Stimulated activated CD4-positive, alpha-beta T cell treated with anti-CD3 and anti-CD28 coated beads, Interleukin-15, amount 100 ng/mL, for 24 hours (primary cell): ENCODE measurements at regions not wholly inside any gene's neighbourhood (a gene's known extent, or its start where the extent isn't known, plus 50 kb on each side); places are given as distances from the start of the nearest gene placed in this dataset.

Experiments used
- DNase-seq: peaks from one replicate; pipeline ENCODE4 v3.0.0-alpha.2; 2020

DNA sequence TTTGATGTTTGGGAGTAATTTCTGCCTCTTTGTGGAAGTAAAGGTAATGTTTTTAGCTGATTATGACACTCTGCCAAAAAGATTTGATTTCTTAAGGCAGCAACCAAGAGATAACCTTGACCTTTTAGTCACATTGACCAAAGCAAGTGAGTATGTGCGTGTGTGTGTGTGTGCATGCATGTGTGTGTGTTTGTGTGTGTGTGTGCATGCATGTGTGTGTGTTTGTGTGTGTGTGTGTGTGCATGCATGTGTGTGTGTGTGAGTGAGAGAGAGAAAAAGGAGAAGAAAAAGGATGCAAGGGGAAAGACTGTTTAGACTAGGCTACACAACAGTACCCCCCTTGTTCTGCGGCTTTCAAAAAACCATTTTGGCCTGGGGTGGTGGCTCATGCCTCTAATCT is 88.1 kb upstream of the NPVF start:
- no peak for DNase-seq

DNA sequence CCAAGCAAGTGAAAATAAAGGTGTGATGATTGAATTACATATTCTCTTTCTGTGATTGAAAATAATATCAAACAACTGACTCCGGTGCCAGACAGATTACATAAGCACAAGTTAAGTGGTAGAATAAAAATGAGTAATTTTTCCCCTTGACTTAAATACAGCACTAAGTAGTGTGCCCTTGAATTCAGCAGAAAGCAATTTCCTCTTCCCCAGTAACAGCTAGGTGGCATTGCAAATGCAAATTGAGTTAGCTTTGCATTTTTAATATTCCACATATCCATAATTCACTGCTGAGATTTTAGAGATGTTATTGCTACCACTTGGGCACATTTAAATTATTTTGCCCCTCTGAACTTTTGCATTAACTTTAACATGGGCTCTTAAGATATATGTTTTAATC is 89.8 kb upstream of the NPVF start:
- no peak for DNase-seq

DNA sequence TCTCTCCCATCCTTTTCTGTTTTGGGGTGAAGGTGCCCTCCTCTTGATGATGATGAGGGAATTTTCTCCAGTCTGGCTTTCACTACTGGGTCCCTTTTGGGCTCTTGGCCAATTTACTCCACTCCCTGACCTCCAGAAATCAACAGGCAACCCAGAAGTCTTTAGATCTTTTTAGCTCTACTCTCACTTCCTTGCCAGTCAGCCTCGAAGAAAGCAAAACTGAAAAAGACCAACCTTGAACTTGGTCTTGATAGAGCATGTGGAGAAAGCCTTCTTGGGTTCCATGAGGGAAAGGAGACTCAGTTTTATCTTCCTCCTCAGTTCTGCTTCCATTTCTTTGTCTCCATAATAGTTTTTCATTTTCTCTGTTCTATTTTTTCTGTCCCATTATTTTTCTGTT is 91.4 kb upstream of the NPVF start:
- no peak for DNase-seq

DNA sequence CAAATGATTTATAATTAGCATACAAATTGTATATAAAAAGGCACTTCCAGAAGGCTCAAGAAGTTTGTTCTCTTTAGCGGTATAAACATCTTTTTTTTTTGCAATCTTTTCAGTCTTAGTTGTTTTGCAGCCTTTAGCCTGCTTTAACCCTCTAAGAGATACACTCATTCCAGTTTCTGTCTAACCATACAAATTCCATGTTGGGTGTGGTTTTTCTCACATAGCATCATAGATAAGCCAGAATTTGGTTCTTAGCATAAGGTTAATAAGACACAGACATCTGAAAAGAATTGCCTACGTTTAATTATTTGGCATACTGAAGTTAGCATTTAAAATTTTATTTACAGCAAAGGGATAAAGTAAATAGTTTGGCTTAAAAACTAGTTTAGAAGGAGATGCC is 92.5 kb upstream of the NPVF start:
- no peak for DNase-seq

DNA sequence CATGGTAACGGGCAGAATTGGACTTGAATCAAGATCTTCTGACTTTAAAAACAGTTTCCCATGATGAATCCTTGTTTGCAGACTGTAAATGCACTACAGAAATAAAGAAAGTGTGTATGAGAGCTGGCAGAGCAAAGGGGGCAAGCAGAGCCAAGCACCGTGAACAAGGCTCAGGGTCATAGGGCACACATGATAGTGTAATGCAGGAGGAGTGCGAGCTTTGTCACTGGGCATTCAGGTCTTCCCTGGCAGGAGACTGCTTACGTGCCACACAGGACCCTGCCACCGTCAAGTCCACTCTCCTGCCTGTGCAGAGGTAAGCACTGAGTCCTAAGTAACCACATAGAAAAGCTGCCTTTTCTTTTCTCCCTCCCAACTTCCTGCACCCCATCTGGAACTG is 93.1 kb upstream of the NPVF start:
- DNase-seq: no peak

DNA sequence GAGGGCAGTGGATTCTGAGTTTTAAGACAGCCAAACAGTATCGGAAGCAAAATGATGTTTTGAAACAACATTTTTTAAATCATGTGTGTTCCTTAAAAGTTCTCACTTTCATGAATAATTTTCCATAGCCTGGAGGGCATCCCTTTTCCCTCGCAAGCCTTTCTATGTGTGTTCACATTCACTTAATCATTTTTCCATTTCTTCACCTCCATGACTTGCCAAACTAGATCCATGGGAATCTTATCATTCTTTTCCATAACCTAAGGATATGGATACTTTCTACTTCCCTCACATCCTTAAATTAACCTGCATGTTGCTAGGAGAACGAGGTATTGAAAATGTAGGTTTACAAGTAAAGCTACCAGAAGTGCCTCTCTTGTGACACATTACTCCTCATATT is 94.2 kb upstream of the NPVF start:
- no peak for DNase-seq

DNA sequence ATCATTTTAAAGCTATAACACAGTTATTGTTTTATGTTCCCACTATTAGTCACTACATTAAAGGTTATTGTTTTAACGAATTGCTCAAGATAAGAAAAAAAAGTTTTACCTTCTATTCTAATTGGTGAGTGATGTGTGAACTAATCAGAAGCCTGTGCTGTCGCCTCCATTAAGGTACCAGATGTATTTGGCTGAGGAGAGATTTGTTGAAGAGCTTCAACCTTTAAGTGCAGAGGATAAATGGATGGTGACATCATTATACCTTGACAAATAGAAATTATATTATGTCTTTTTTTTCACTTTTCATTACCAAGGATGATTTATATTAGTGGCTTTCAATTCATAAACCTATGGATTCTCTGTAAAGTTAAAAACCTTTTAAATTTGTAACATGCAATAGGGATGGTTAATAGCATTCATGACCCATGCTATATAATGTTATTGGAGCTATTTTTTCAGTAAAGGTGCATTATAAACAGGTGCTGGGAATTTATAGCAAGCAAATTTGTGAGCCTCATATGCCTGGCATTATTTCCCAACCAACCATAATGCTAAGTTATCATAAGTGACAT is 97.0 kb upstream of the NPVF start:
- DNase-seq: no peak

DNA sequence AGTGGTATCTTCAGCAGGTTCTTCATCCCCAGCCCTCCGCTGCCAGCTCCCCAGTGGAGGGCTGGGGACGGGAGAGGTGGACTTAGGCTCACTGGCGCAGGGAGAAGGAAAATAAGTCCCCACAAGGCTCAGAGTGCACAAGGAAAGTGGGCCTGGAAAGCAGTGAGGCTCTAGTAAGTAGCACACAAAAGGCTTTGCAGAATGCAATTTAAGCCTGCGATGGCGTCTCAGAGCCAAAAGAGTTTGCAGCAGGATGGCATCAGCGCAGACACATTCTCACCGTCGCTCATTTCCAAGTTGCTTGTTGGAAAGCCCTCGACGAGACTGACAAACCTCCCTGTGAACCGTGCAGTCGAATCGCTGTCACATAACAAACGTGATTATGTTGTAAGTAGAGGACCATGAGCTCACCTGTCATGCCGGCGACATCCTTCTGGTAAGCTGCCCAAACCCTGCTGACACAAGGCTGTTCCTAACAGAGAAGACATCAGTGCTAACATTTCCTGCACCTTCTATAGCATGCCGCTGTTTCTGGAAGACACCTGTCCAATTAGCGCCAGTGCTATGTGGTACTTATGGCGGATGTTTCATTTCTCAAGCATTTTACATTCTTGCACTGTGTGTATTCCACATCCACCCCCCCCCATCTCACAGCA is 98.3 kb upstream of the NPVF start:
- DNase-seq: no peak

DNA sequence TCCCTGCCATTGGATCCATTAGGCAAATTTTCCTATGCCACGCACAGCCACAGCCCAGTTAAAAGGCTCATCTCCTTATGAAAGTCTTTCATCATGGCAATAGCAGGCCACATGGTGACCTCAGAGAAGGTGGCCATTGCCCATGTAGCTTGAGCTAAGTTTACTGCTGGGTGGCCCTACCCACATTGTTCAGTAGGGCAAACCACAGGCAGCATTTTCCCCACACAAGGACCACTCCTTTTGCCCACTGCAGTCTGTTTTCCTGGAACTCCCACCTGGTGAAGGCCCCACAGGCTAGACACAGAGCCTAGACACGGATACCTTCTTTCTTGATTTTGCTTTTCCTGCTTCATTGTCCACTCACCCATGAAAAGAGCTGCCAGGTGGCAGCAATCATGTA is 101.5 kb upstream of the NPVF start:
- DNase-seq: no peak

DNA sequence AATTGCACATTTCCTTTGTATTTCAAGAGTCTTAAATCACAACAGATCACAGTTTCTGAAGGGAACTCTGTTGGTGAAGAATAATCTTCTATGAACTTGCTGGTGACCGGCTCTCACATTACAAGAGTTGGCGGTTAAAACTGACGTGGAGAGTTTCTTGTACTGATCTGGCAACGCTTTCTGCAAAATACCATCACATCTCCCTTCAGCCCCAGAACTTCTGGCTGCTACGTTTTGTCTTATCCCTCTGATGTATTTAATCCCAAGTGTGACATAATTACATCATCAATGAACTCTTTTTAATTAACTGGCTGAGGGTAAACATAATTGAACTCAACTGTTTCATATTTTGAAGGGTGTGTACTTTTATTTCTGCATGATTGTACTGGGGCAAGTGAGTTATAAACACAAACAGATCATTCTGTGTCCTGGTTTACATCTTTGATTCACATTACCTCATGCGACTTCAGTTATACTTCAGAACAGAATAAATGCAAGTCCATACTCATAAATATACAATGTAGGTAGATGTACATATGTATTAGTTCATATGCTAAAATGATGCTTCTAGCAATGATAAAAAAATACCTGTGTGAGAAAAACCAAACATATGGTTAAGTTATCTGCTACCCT is 105.1 kb upstream of the NPVF start:
- no peak for DNase-seq

DNA sequence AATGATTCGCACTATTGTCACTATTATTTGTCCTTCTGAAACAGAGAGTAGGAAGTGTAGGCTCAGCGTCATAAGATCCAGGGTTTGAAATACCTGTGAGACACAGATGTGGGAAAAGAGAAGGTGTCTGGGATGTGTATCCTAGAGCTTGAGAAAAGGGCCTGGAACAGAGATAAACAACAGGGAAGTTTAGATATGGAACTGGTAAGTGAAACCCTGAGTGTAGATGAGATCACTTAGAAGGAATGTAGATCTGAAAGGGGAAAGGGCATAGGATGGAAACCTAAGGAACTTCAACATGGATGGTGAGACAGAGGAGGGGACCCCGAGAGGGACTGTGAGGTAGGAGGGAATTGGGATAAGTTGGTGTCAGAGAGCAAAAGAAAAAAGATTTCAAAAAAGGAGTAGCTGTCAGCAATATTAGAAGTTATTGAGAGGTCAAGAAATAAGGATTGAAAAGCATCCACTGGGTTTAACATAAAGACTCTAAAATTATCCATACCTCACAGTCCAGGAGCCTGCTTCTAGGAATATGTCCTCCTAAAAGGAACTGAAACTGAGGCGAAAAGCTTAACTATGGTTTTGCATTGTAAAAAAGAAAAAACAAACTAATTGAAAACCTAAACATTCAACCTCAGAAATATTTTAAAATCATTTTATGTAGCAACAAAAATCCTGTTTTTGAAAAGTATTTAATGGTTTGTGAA is 119.2 kb upstream of the NPVF start:
- DNase-seq: no peak

DNA sequence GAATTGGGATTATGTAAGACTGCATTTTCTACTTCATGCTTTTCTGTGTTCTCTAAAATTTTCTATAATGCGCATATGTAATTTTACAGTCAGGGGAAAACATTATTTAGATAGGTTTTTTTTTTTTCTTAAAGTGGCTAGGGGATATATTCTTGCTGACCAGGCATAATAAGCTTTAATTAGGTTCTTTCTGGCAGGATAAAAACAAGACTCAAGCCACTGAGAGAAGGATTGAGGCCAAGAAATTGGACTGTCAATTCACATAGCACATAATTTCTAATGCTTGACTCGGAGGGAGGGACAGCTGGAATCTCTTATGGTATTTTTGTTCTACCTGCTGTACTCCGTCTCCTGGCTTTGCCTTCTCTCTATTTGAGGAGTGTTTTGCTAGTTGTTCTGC is 119.8 kb upstream of the NPVF start:
- no peak for DNase-seq

DNA sequence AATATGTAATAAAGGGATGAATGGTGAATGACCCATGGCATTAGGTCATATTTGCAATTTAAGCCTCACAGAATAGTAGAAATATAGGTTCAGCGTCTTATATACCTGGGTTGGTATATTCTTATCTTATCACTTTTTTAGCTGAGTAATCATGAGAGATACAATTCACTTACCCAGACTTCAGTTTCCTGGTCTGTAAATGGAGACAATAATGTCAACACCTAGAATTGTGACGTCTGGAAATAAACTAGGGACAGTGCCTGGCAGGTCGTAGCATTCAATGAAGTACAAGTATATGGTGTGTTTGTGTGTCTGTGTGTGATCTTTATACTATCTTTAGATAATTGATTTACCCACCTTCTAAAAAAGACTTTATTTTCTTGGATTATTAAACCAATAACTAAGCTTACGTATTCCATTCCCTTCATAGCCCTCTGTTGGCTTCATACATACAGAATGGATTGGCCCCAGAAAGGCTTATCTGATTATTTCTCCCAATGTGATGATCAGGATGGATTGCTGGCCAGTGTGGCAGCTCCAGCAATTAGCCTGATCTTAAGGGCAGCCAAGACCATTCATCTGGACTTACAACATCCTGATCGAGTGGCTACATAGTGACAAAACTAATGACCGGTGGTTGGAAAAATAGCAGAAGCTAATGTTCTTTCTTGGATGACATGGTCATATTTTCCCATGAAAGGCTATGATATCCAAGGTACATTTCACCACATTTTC is 121.2 kb upstream of the NPVF start:
- no peak for DNase-seq

DNA sequence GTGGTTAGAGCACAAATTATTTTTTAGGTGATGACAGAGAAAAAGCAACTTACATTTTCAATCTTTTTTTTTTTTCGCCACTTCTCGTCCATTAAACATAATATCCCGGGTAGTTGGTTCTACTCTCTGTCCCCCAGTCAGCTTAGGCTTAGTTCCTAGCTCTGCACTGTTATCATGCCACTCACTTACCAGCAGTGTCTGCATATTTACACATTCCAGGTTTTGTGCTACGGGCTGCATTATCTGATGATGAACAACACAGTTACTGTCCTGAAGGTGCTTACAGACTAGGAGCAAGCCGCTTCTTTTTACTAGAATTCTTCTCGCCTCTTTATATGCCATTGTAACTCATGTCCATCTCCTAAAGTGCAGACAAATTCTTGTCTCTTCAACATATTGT is 121.8 kb upstream of the NPVF start:
- DNase-seq: no peak

DNA sequence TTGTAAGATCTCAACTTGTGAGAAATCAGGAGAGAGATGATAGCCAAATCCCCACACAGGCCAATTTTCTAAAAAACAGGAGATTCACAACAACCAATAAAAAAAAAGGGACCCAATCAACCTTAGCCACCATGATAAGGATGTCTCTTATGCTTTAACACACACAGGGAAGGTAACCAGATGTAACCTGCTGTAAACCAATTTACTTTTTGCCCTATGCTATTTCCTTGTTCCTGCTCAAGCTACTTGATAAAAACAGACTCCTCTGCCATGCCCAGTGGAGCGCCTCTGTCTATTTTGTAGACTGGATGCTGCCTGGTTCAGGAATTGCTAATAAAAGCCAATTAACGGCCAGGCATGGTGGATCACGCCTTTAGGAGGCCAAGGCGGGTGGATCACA is 123.5 kb upstream of the NPVF start:
- DNase-seq: no peak

DNA sequence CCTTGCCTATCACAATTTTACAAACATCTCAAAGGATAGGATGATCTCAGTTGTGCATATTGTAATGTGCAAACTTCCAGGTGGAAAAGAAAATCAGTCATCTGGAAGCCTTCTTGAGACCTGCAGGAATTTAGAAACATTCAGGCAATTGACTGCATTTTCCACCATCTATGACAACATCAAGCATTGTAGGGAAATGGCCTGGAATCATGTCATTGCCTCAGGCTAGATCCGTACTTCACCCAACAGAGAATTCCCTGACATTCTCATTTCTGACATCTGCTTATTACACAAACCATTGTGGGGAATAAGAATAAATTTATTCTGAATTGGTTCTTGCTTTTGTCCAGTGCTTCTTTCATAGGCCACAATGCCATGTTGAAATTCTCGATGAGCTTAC is 124.9 kb upstream of the NPVF start:
- DNase-seq: no peak

DNA sequence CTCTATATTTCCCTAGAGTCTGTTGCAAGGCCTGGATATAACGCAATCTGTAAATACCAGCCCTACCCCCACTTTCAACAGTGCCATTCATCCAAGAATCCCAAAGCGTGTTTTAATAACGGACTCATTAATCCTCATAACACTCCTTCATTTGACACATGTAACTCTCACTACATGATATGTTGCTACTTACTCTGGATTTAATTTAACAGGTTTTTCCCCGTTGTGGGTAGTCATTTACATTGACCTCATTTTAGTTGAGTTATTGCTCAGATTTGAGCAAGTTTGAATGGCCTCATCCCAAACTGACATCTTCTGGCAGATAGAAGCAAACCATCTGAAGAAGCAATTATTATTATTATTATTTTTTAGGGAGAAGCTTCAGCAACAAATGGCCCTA is 125.4 kb upstream of the NPVF start:
- no peak for DNase-seq

DNA sequence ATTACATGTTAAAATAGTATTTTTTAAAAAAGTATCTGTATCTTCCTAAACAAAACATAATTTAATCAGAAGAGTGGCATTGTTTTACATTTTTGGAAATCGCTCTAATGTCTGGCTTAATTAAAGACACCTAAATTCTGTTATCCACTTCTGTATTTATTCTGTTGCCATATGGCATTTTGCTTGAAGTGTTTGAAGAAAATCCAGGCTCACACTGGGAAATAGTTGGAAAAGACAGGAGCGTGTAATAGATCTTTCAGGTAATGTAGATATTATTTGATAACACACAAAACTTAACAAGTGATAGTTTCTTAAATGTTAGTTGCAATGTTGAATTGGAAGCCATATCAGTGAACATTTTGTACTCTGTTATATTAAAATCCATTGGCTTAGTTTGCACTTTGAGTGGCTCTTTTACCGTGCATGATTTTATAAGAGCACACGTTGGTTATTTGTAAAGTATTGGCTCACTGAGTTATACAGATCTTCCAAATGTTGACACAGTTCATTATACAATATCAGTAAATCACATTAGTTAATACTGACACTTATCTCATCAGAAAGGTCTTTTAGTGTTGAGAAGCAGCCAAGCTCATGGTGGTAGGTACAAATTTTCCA is 128.4 kb upstream of the NPVF start:
- DNase-seq: no peak

DNA sequence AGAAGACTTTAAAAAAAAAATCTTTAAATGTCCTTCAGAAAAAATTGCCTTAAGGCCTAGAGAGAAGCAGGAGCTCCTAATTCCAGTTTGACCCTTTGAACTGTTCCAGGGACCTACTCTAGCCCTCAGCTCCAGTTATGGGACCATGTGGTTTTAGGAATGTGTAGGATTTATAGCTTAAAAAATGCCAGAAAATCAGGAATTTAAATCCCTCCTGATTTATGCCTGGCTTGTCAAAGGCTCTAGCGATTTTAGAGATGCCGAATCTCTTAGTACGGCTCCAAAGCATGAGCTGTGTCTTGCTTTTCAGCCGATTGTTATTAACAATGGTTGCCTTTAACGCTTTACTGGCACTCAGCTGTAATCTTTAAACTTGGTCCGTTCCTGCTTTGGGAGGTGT is 130.6 kb upstream of the NPVF start:
- DNase-seq: no peak

DNA sequence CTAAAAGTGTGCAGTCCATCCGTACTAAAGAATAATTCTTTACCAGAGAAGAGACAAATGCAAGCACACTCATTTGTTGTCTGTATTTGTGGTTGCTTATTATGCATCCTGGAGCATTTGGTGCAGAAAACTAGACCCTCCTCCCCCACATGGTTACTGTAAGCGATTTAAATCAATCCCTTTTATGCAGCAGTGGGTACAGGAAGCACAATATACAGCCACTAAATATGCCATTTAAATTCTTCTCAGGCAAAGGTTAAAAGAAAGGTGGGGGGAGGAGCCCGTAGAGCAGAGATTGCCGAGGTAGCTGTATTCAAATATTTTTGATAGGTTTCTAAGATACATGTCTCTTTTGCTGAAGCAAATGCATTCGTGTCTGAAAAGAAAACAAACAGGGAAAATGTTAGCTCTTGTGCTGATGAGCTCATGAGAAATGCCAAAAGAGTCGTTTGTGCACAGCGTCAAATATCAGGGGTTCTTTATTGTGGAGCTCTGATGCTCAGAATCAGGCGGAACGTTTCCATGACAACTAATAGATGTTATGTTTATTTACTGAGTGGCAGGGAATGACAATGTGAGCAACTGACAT is 131.3 kb upstream of the NPVF start:
- DNase-seq: no peak

DNA sequence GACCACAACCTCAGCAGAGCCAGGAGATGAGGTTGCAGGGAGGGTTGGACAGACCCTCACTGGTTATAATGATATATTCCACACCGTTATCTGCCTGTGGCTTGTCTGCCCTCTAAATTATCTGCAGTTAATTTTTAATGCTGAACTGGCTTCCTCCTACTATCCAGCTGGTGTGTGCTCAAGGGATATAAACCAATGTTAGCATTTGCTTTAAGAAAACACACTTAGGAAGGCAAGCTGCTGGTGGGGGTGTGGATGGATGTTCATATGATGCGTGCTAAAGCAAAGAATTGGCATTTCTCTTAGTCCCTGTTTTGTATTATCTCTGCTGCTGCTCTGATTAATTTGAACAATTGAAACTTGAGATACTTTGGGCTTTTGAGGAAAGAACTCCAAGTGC is 132.2 kb upstream of the NPVF start:
- no peak for DNase-seq

DNA sequence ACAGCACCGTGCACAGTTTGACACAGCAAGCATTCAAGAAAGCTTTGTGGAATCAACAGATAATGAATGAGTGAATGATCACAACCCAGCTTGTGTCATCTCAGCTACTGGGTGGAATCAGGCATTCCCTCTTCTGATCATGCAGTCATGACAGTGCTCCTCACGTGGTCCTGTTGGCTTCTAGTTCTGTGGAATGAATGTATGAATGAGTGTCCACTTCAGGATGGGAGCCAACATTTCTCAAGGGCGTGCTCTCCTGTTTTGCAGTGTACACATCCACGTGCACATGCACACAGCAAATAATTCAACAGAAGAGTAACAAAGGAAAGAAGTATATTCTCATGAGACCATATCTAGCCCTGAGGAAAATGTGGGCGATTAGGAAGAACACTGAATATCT is 133.1 kb upstream of the NPVF start:
- no peak for DNase-seq

DNA sequence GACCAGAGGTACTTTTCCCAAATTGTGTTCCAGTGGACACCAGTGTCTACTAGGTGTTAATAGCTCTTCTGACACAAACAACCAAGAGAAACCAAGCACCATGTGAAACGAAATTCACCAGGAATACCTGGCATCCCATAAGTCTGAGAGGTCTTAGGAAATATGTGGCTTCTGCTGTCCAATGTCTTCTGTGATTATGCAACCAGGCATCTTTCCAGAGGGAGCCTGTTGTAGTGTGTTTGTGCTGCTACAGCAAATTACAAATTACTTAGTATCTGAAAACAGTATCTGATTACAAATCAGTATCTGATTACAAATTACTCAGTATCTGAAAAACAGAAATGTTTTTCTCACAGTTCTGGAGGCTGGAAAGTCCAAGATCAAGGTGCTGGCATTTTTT is 133.6 kb upstream of the NPVF start:
- DNase-seq: no peak
